ENCODE measurements at regions not wholly inside any gene's neighbourhood (a gene's known extent, or its start where the extent isn't known, plus 50 kb on each side); places are given as distances from the start of the nearest gene placed in this dataset.

DNA sequence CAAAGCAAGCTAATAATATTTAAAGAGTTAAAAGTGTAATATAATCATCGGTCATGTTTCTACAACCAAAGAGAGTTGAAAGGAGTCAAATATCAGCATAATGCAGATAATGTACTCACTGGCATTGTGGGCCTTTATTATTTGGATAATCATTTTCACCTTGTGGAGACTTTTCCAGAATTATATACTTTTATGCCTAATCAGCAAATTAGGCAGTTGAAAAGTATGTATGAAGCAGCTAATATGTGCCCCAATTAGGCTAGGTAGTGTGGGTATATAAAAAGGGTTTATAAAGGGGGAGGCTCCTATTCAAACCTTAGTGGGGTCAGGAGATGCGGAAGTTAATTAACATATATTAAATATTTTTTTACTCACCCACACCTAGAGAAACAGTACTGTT is 102.8 kb upstream of the HNRNPU start:
- TF ChIP-seq ZFP30 (CRISPR knock-in tag; IDR thresholded peaks at IDR 0.05) (no peak), RARB (CRISPR knock-in tag; IDR thresholded peaks at IDR 0.05) (no peak), ZFP3 (CRISPR knock-in tag; IDR thresholded peaks at IDR 0.05) (no peak), TSHZ2 (CRISPR knock-in tag; IDR thresholded peaks at IDR 0.05) (no peak), ARNTL (CRISPR knock-in tag; IDR thresholded peaks at IDR 0.05; ENCODE audit: borderline replicate concordance, low read depth) (no peak)
- TF ChIP-seq, protein P1, sequence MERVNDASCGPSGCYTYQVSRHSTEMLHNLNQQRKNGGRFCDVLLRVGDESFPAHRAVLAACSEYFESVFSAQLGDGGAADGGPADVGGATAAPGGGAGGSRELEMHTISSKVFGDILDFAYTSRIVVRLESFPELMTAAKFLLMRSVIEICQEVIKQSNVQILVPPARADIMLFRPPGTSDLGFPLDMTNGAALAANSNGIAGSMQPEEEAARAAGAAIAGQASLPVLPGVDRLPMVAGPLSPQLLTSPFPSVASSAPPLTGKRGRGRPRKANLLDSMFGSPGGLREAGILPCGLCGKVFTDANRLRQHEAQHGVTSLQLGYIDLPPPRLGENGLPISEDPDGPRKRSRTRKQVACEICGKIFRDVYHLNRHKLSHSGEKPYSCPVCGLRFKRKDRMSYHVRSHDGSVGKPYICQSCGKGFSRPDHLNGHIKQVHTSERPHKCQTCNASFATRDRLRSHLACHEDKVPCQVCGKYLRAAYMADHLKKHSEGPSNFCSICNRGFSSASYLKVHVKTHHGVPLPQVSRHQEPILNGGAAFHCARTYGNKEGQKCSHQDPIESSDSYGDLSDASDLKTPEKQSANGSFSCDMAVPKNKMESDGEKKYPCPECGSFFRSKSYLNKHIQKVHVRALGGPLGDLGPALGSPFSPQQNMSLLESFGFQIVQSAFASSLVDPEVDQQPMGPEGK (CRISPR knock-in tag; IDR thresholded peaks at IDR 0.05; ENCODE audit: borderline replicate concordance), result no peak

All from SK-N-SH treated with all-trans-retinoic acid at 6 μM for 48 hours (cell line).